HUES6 (cell line): ENCODE measurements at regions not wholly inside any gene's neighbourhood (a gene's known extent, or its start where the extent isn't known, plus 50 kb on each side); places are given as distances from the start of the nearest gene placed in this dataset.
"Not testable (repeated sequence)": the region's sequence is repeated elsewhere in the genome, so short reads cannot be mapped to it uniquely, and the experiment has no call there.

ENCODE experiments used
- H3K27ac ChIP-seq: 2 replicates; pipeline ENCODE4 v1.7.0; 2013; ENCODE audit warnings: low read depth, mild to moderate bottlenecking, low read length, inconsistent platforms
- H3K27me3 ChIP-seq: 2 replicates; pipeline ENCODE4 v1.6.1; 2013; ENCODE audit warnings: low read length; ENCODE audit not compliant: control insufficient read depth, insufficient read depth
- H3K36me3 ChIP-seq: 2 replicates; pipeline ENCODE4 v1.6.1; 2013; ENCODE audit warnings: low read length; ENCODE audit not compliant: control insufficient read depth, insufficient read depth
- H3K4me1 ChIP-seq: 2 replicates; pipeline ENCODE4 v1.6.1; 2013; ENCODE audit warnings: low read length; ENCODE audit not compliant: control insufficient read depth, insufficient read depth
- H3K4me3 ChIP-seq: 2 replicates; pipeline ENCODE4 v1.5.1; 2013; ENCODE audit warnings: low read depth, low read length
- H3K9ac ChIP-seq: one replicate; pipeline ENCODE4 v1.6.1; 2013; ENCODE audit warnings: mild to moderate bottlenecking, low read length
- H3K9me3 ChIP-seq: 2 replicates; pipeline ENCODE4 v1.6.1; 2013; ENCODE audit warnings: low read depth, low read length; ENCODE audit not compliant: control insufficient read depth, insufficient read depth

GRCh38 chr2:131584380-131584779 is 56.7 kb downstream of the CCDC74A start:
- Histone ChIP-seq H3K4me3 (no peak overlapping the region), H3K9me3 (no peaks in the 10 kb centered on the region), H3K4me1 (peaks cover 4% of the 10 kb centered on the region; the same call in 1 of the 2 replicates), H3K9ac (no peak overlapping the region), H3K36me3 (no peaks in the 10 kb centered on the region), H3K27ac (no peak overlapping the region), H3K27me3 (no peaks in the 10 kb centered on the region)

GRCh38 chr2:131584940-131585339 is 57.3 kb downstream of the CCDC74A start:
- H3K4me1 ChIP-seq = peaks cover 4% of the 10 kb centered on the region; the same call in 1 of the 2 replicates
- no peak overlapping the region for H3K9ac ChIP-seq
- H3K36me3 ChIP-seq = no peaks in the 10 kb centered on the region
- H3K27ac ChIP-seq = no peak overlapping the region
- peaks cover 2% of the 10 kb centered on the region; the same call in 1 of the 2 replicates for H3K27me3 ChIP-seq
- H3K9me3 ChIP-seq = no peaks in the 10 kb centered on the region
- no peak overlapping the region for H3K4me3 ChIP-seq

GRCh38 chr2:131588152-131588873 is 60.6 kb downstream of the CCDC74A start:
- H3K9me3 ChIP-seq = no peaks in the 10 kb centered on the region
- H3K9ac ChIP-seq = no peak overlapping the region
- no peaks in the 10 kb centered on the region for H3K4me1 ChIP-seq
- H3K27me3 ChIP-seq = peaks cover 2% of the 10 kb centered on the region; the same call in 1 of the 2 replicates
- H3K4me3 ChIP-seq = no peak overlapping the region
- H3K36me3 ChIP-seq = no peaks in the 10 kb centered on the region
- no peak overlapping the region for H3K27ac ChIP-seq

- H3K27me3 ChIP-seq, H3K27ac ChIP-seq, H3K4me3 ChIP-seq, H3K36me3 ChIP-seq, H3K4me1 ChIP-seq, H3K9me3 ChIP-seq, H3K9ac ChIP-seq: not testable (repeated sequence)
Observed at GRCh38 chr2:131589126-131589525, 61.4 kb downstream of the CCDC74A start.

GRCh38 chr2:131590366-131590765 is 62.7 kb downstream of the CCDC74A start:
- Histone ChIP-seq H3K27ac (no peak overlapping the region), H3K27me3 (peaks cover 2% of the 10 kb centered on the region; the same call in 1 of the 2 replicates), H3K9ac (no peak overlapping the region), H3K4me3 (no peak overlapping the region), H3K4me1 (no peaks in the 10 kb centered on the region), H3K36me3 (no peaks in the 10 kb centered on the region), H3K9me3 (no peaks in the 10 kb centered on the region)

GRCh38 chr2:131590896-131591295 is 63.2 kb downstream of the CCDC74A start:
- H3K4me3 ChIP-seq = no peak overlapping the region
- H3K27me3 ChIP-seq = peaks cover 2% of the 10 kb centered on the region; the same call in 1 of the 2 replicates
- no peak overlapping the region for H3K9ac ChIP-seq
- H3K4me1 ChIP-seq = no peaks in the 10 kb centered on the region
- H3K9me3 ChIP-seq = no peaks in the 10 kb centered on the region
- no peak overlapping the region for H3K27ac ChIP-seq
- H3K36me3 ChIP-seq = no peaks in the 10 kb centered on the region

- H3K27me3 ChIP-seq, H3K4me3 ChIP-seq, H3K9ac ChIP-seq, H3K9me3 ChIP-seq, H3K27ac ChIP-seq, H3K36me3 ChIP-seq, H3K4me1 ChIP-seq: not testable (repeated sequence)
Observed at GRCh38 chr2:131596561-131596960, 68.9 kb downstream of the CCDC74A start.

GRCh38 chr2:131602444-131602843 is 74.8 kb downstream of the CCDC74A start:
- not testable (repeated sequence) for H3K27ac ChIP-seq, H3K4me3 ChIP-seq, H3K27me3 ChIP-seq, H3K36me3 ChIP-seq, H3K9me3 ChIP-seq, H3K9ac ChIP-seq, H3K4me1 ChIP-seq

GRCh38 chr2:131604652-131605051 is 77.0 kb downstream of the CCDC74A start:
- not testable (repeated sequence) for H3K36me3 ChIP-seq, H3K9ac ChIP-seq, H3K27me3 ChIP-seq, H3K4me1 ChIP-seq, H3K9me3 ChIP-seq, H3K27ac ChIP-seq, H3K4me3 ChIP-seq

GRCh38 chr2:131606366-131606765 is 78.7 kb downstream of the CCDC74A start:
- H3K27me3 ChIP-seq, H3K9me3 ChIP-seq, H3K36me3 ChIP-seq, H3K27ac ChIP-seq, H3K9ac ChIP-seq, H3K4me3 ChIP-seq, H3K4me1 ChIP-seq: not testable (repeated sequence)

- not testable (repeated sequence) for H3K4me3 ChIP-seq, H3K27ac ChIP-seq, H3K4me1 ChIP-seq, H3K27me3 ChIP-seq, H3K9me3 ChIP-seq, H3K9ac ChIP-seq, H3K36me3 ChIP-seq
Observed at GRCh38 chr2:131607056-131607455, 79.4 kb downstream of the CCDC74A start.
